GM12865 (cell line): ENCODE measurements at regions not wholly inside any gene's neighbourhood (a gene's known extent, or its start where the extent isn't known, plus 50 kb on each side); places are given as distances from the start of the nearest gene placed in this dataset.

Experiments used
- DNase-seq: peaks from one replicate; pipeline ENCODE4 v3.0.0; 2010; ENCODE audit warnings: low read depth
- H3K4me3 ChIP-seq: 2 replicates; pipeline ENCODE4 v1.5.1; 2011; ENCODE audit warnings: mild to moderate bottlenecking, low read depth, low read length, control low read depth
- CTCF ChIP-seq: IDR thresholded peaks from 2 replicates; pipeline ENCODE4 v1.5.1; 2011; ENCODE audit warnings: low read length, control low read depth, low read depth, inconsistent platforms; ENCODE audit not compliant: insufficient read depth; ENCODE audit errors: missing control alignments

GRCh38 chr10:31731711-31732110 is 196.9 kb downstream of the ARHGAP12 start:
- TF ChIP-seq CTCF: no peak
- no peak overlapping the region for H3K4me3 ChIP-seq

GRCh38 chr10:31730776-31731175 is 197.9 kb downstream of the ARHGAP12 start:
- no peak for TF ChIP-seq CTCF
- no peak overlapping the region for H3K4me3 ChIP-seq
- DNase-seq: peak; percentile 58

More at GRCh38 chr10:31731711-31732110, 196.9 kb downstream of the ARHGAP12 start:
- DNase-seq: no peak

GRCh38 chr10:31728698-31729224 is 199.9 kb downstream of the ARHGAP12 start:
- TF ChIP-seq CTCF: no peak
- no peak overlapping the region for H3K4me3 ChIP-seq
- DNase-seq: no peak

GRCh38 chr10:31725436-31725835 is 203.2 kb downstream of the ARHGAP12 start:
- no peak for TF ChIP-seq CTCF
- DNase-seq: no peak

GRCh38 chr10:31724296-31724695 is 204.3 kb downstream of the ARHGAP12 start:
- TF ChIP-seq CTCF: no peak
- H3K4me3 ChIP-seq: no peak overlapping the region
- DNase-seq: no peak

More at GRCh38 chr10:31725436-31725835, 203.2 kb downstream of the ARHGAP12 start:
- no peak overlapping the region for H3K4me3 ChIP-seq

- DNase-seq: no peak
- no peak for TF ChIP-seq CTCF
- H3K4me3 ChIP-seq: no peak overlapping the region
Measured at GRCh38 chr10:31723106-31723750, 205.4 kb downstream of the ARHGAP12 start.

- no peak for TF ChIP-seq CTCF
- no peak for DNase-seq
- no peak overlapping the region for H3K4me3 ChIP-seq
Measured at GRCh38 chr10:31721096-31721495, 207.5 kb downstream of the ARHGAP12 start.
